ENCODE measurements at regions not wholly inside any gene's neighbourhood (a gene's known extent, or its start where the extent isn't known, plus 50 kb on each side); places are given as distances from the start of the nearest gene placed in this dataset.

DNA sequence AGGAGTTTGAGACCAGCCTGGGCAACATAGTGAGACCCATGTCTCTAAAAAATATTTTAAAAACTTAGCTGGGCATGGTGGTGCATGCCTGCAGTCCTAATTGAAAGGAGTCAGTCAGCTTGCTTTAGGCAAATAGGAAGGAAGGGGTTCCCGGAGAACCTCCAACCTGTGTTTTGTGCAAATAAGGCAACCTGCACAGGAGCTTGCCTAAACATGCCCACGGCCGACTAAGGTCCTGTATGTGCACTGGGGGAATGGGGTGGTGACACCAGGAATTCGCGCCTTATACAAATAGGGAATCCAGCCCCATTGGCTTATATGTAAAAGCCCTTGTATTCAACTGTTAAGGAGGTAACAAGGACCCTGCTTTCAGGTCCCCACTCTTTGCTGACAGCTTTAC, 429.2 kb upstream of the ZP4 start:
- Histone ChIP-seq H3K4me1 (ENCODE audit: control insufficient read depth in 4 of 4, insufficient read depth in 4 of 4, low read length in 3 of 4) (peaks cover 0 to 9% (median 0%) of the 10 kb centered on the region in 4 donors), H3K27me3 (ENCODE audit: control insufficient read depth in 4 of 4, insufficient read depth in 4 of 4, low read length in 3 of 4) (no peaks in the 10 kb centered on the region), H3K27ac (ENCODE audit: low read depth in 1 of 2, low read length in 2 of 2) (no peak overlapping the region), H3K9ac (ENCODE audit: low read depth in 1 of 2, low read length in 2 of 2) (no peak overlapping the region), H3K36me3 (ENCODE audit: control insufficient read depth in 4 of 4, insufficient read depth in 3 of 4, low read depth in 1 of 4, low read length in 3 of 4) (no peaks in the 10 kb centered on the region), H3K4me3 (ENCODE audit: low read depth in 1 of 3, low read length in 3 of 3) (no peak overlapping the region), H3K9me3 (ENCODE audit: control insufficient read depth in 4 of 4, low read length in 3 of 4) (no peaks in the 10 kb centered on the region)
- 73% methylated on average over 5 of the region's 5 CpGs for whole genome bisulfite sequencing
- no peak for DNase-seq (ENCODE audit: low spot score)
- TF ChIP-seq RAD21 (IDR thresholded peaks at IDR 0.05) (no peak), TAF1 (conservative IDR thresholded peaks at IDR 0.05) (no peak)

GRCh38 chr1:238318294-238319110, 427.8 kb upstream of the ZP4 start:
- no peaks in the 10 kb centered on the region for H3K36me3 ChIP-seq (ENCODE audit: control insufficient read depth in 4 of 4, insufficient read depth in 3 of 4, low read depth in 1 of 4, low read length in 3 of 4)
- H3K9ac ChIP-seq (ENCODE audit: low read depth in 1 of 2, low read length in 2 of 2) = no peak overlapping the region
- no peaks in the 10 kb centered on the region for H3K9me3 ChIP-seq (ENCODE audit: control insufficient read depth in 4 of 4, low read length in 3 of 4)
- peak; percentile 10 for TF ChIP-seq YY1 (IDR thresholded peaks at IDR 0.05)
- peak; percentile 38 to 43 for TF ChIP-seq HNF4A (conservative IDR thresholded peaks at IDR 0.05)
- no peak for TF ChIP-seq SP1 (IDR thresholded peaks at IDR 0.05)
- H3K4me3 ChIP-seq (ENCODE audit: low read depth in 1 of 3, low read length in 3 of 3) = no peak overlapping the region
- no peak overlapping the region for H3K27ac ChIP-seq (ENCODE audit: low read depth in 1 of 2, low read length in 2 of 2)
- peaks cover 0 to 9% (median 0%) of the 10 kb centered on the region in 4 donors for H3K4me1 ChIP-seq (ENCODE audit: control insufficient read depth in 4 of 4, insufficient read depth in 4 of 4, low read length in 3 of 4)
- WGBS = 69% methylated on average over 4 of the region's 4 CpGs
- no peaks in the 10 kb centered on the region for H3K27me3 ChIP-seq (ENCODE audit: control insufficient read depth in 4 of 4, insufficient read depth in 4 of 4, low read length in 3 of 4)
- no peak for DNase-seq (ENCODE audit: low spot score)

DNA sequence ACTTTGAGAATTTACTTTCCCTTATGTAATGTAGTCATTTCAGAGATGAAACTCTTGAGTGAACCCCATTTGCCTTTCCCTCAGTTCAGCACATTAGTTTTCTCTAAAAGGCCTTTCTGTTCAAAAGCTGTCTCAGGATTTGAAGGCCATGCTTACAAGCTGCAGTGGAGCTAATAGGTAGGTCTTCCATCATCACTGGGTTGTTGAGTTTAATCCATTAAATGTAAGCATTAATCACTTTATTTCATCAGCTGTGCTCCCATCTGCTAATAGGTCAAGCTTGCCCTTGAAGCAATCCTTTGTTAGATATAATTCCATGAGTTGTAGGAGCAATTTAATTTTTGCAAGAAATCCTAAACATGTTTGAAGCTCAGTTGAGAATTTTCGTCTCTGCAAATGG, 422.2 kb upstream of the ZP4 start:
- 91% methylated on average over 1 of the region's 1 CpG for WGBS
- Histone ChIP-seq H3K4me3 (ENCODE audit: low read depth in 1 of 3, low read length in 3 of 3) (no peak overlapping the region), H3K27me3 (ENCODE audit: control insufficient read depth in 4 of 4, insufficient read depth in 4 of 4, low read length in 3 of 4) (no peaks in the 10 kb centered on the region), H3K9me3 (ENCODE audit: control insufficient read depth in 4 of 4, low read length in 3 of 4) (no peaks in the 10 kb centered on the region), H3K4me1 (ENCODE audit: control insufficient read depth in 4 of 4, insufficient read depth in 4 of 4, low read length in 3 of 4) (no peaks in the 10 kb centered on the region), H3K27ac (ENCODE audit: low read depth in 1 of 2, low read length in 2 of 2) (no peak overlapping the region), H3K9ac (ENCODE audit: low read depth in 1 of 2, low read length in 2 of 2) (no peak overlapping the region), H3K36me3 (ENCODE audit: control insufficient read depth in 4 of 4, insufficient read depth in 3 of 4, low read depth in 1 of 4, low read length in 3 of 4) (no peaks in the 10 kb centered on the region)
- DNase-seq (ENCODE audit: low spot score) = no peak
- no peak for TF ChIP-seq HNF4G (IDR thresholded peaks at IDR 0.05)
- TF ChIP-seq RAD21 (IDR thresholded peaks at IDR 0.05) = no peak
- TF ChIP-seq EGR1 (IDR thresholded peaks at IDR 0.05; ENCODE audit: low read depth in 2 of 2) = no peak
- no peak for TF ChIP-seq SP1 (IDR thresholded peaks at IDR 0.05)
- no peak for TF ChIP-seq FOXA1 (IDR thresholded peaks at IDR 0.05)
- TF ChIP-seq NR2F2 (IDR thresholded peaks at IDR 0.05) = no peak
- TF ChIP-seq, protein P1, sequence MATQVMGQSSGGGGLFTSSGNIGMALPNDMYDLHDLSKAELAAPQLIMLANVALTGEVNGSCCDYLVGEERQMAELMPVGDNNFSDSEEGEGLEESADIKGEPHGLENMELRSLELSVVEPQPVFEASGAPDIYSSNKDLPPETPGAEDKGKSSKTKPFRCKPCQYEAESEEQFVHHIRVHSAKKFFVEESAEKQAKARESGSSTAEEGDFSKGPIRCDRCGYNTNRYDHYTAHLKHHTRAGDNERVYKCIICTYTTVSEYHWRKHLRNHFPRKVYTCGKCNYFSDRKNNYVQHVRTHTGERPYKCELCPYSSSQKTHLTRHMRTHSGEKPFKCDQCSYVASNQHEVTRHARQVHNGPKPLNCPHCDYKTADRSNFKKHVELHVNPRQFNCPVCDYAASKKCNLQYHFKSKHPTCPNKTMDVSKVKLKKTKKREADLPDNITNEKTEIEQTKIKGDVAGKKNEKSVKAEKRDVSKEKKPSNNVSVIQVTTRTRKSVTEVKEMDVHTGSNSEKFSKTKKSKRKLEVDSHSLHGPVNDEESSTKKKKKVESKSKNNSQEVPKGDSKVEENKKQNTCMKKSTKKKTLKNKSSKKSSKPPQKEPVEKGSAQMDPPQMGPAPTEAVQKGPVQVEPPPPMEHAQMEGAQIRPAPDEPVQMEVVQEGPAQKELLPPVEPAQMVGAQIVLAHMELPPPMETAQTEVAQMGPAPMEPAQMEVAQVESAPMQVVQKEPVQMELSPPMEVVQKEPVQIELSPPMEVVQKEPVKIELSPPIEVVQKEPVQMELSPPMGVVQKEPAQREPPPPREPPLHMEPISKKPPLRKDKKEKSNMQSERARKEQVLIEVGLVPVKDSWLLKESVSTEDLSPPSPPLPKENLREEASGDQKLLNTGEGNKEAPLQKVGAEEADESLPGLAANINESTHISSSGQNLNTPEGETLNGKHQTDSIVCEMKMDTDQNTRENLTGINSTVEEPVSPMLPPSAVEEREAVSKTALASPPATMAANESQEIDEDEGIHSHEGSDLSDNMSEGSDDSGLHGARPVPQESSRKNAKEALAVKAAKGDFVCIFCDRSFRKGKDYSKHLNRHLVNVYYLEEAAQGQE (IDR thresholded peaks at IDR 0.05) = no peak
- TF ChIP-seq, protein P2, sequence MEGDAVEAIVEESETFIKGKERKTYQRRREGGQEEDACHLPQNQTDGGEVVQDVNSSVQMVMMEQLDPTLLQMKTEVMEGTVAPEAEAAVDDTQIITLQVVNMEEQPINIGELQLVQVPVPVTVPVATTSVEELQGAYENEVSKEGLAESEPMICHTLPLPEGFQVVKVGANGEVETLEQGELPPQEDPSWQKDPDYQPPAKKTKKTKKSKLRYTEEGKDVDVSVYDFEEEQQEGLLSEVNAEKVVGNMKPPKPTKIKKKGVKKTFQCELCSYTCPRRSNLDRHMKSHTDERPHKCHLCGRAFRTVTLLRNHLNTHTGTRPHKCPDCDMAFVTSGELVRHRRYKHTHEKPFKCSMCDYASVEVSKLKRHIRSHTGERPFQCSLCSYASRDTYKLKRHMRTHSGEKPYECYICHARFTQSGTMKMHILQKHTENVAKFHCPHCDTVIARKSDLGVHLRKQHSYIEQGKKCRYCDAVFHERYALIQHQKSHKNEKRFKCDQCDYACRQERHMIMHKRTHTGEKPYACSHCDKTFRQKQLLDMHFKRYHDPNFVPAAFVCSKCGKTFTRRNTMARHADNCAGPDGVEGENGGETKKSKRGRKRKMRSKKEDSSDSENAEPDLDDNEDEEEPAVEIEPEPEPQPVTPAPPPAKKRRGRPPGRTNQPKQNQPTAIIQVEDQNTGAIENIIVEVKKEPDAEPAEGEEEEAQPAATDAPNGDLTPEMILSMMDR (IDR thresholded peaks at IDR 0.05; ENCODE audit: low read depth, low read length, missing input control) = no peak
- TF ChIP-seq HNF4A (conservative IDR thresholded peaks at IDR 0.05) = no peak
- TF ChIP-seq FOXA2 (IDR thresholded peaks at IDR 0.05) = no peak
- TF ChIP-seq RXRA (IDR thresholded peaks at IDR 0.05) = no peak
- TF ChIP-seq, protein P3, sequence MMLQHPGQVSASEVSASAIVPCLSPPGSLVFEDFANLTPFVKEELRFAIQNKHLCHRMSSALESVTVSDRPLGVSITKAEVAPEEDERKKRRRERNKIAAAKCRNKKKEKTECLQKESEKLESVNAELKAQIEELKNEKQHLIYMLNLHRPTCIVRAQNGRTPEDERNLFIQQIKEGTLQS (IDR thresholded peaks at IDR 0.05) = no peak
- TF ChIP-seq MAX (IDR thresholded peaks at IDR 0.05) = no peak
- no peak for TF ChIP-seq GABPA (IDR thresholded peaks at IDR 0.05 in 1 of 2, conservative IDR thresholded peaks at IDR 0.05 in 1 of 2)
- no peak for TF ChIP-seq YY1 (IDR thresholded peaks at IDR 0.05)
- no peak for TF ChIP-seq ZBTB33 (IDR thresholded peaks at IDR 0.05)
- TF ChIP-seq JUND (IDR thresholded peaks at IDR 0.05) = no peak
